Gastrocnemius medialis (tissue), 4 donors: ENCODE measurements at regions not wholly inside any gene's neighbourhood (a gene's known extent, or its start where the extent isn't known, plus 50 kb on each side); places are given as distances from the start of the nearest gene placed in this dataset.

Source experiments
- CTCF ChIP-seq, 5 experiments: fragments of 450-650 bp in 3 of 5; fragments of 200-600 bp in 2 of 5; sonication (generic) in 2 of 5; IDR thresholded peaks in 4 of 5; conservative IDR thresholded peaks in 1 of 5; 1 replicate in 4 of 5; 2 replicates in 1 of 5; pipeline ENCODE4 v1.5.1; 2016 to 2019; ENCODE audit warnings: antibody characterized with exemption in 5 of 5, mild to moderate bottlenecking in 3 of 5, moderate library complexity in 3 of 5
- POLR2A ChIP-seq, 2 donors: fragments of 450-650 bp; IDR thresholded peaks; one replicate each; pipeline ENCODE4 v1.6.1; 2017; ENCODE audit warnings: antibody characterized with exemption in 2 of 2, mild to moderate bottlenecking in 2 of 2, moderate library complexity in 2 of 2

- no peak for TF ChIP-seq CTCF (IDR thresholded peaks at IDR 0.05 in 4 of 5, conservative IDR thresholded peaks at IDR 0.05 in 1 of 5)
- TF ChIP-seq POLR2A (IDR thresholded peaks at IDR 0.05) = no peak
Observed at GRCh38 chr18:25831301-25831701, 259.1 kb downstream of the SS18 start.
